Gastrocnemius medialis (tissue), 4 donors: ENCODE measurements at regions not wholly inside any gene's neighbourhood (a gene's known extent, or its start where the extent isn't known, plus 50 kb on each side); places are given as distances from the start of the nearest gene placed in this dataset.

ENCODE experiments used
- ATAC-seq, 2 donors: fragments of 150-250 bp; one replicate each; pipeline ENCODE4 v1.9.1; 2016
- DNase-seq, 2 donors: peaks; one replicate each; pipeline ENCODE4 v3.0.0-alpha.2; 2019
- H3K27ac ChIP-seq, 4 donors: fragments of 200-600 bp; sonication (generic); 1 replicate in 1 of 4; 2 replicates in 3 of 4; pipeline ENCODE4 v1.5.1; 2016 to 2018; ENCODE audit warnings: mild to moderate bottlenecking in 2 of 4, moderate library complexity in 1 of 4
- H3K27me3 ChIP-seq, 3 donors: fragments of 200-600 bp; sonication (generic) in 2 of 3; 1 replicate in 1 of 3; 2 replicates in 2 of 3; pipeline versions ENCODE4 v1.5.1 to v1.6.0; 2016 to 2019; ENCODE audit warnings: mild to moderate bottlenecking in 1 of 3, moderate library complexity in 1 of 3
- H3K36me3 ChIP-seq, 2 donors: fragments of 200-600 bp; sonication (generic) in 1 of 2; one replicate each; pipeline ENCODE4 v1.5.1; 2017 to 2018
- H3K4me1 ChIP-seq, 2 donors: fragments of 200-600 bp; sonication (generic) in 1 of 2; one replicate each; pipeline ENCODE4 v1.5.1; 2016 to 2017; ENCODE audit warnings: mild to moderate bottlenecking in 2 of 2
- H3K4me3 ChIP-seq, 4 donors: fragments of 200-600 bp; sonication (generic) in 3 of 4; 1 replicate in 1 of 4; 2 replicates in 3 of 4; pipeline ENCODE4 v1.5.1; 2016 to 2019; ENCODE audit warnings: mild to moderate bottlenecking in 2 of 4
- H3K9me3 ChIP-seq, 3 donors: fragments of 200-600 bp; sonication (generic) in 2 of 3; 1 replicate in 1 of 3; 2 replicates in 2 of 3; pipeline ENCODE4 v1.5.1; 2016 to 2019
- CTCF ChIP-seq, 5 experiments: fragments of 450-650 bp in 3 of 5; fragments of 200-600 bp in 2 of 5; sonication (generic) in 2 of 5; IDR thresholded peaks in 4 of 5; conservative IDR thresholded peaks in 1 of 5; 1 replicate in 4 of 5; 2 replicates in 1 of 5; pipeline ENCODE4 v1.5.1; 2016 to 2019; ENCODE audit warnings: antibody characterized with exemption in 5 of 5, mild to moderate bottlenecking in 3 of 5, moderate library complexity in 3 of 5
- POLR2A ChIP-seq, 2 donors: fragments of 450-650 bp; IDR thresholded peaks; one replicate each; pipeline ENCODE4 v1.6.1; 2017; ENCODE audit warnings: antibody characterized with exemption in 2 of 2, mild to moderate bottlenecking in 2 of 2, moderate library complexity in 2 of 2
- in situ Hi-C, 4 donors: fragments of 200-750 bp; cut with MboI; loops; one replicate each; pipeline versions ENCODE4 v1.15.0 to v1.8.0; 2017; ENCODE audit warnings: low sequenced_read_pairs in 4 of 4
- intact Hi-C: fragments of 100-400 bp; cut with DNase I; formaldehyde crosslinking; loops from one replicate; pipeline ENCODE4 v1.15.1; 2023; ENCODE audit warnings: low total_unique reads

GRCh38 chrX:42398967-42399631 lies 378.9 kb downstream of the PPP1R2C start:
- in situ Hi-C loops: no loop called here
- no peaks in the 10 kb centered on the region for H3K4me1 ChIP-seq
- TF ChIP-seq CTCF (IDR thresholded peaks at IDR 0.05 in 4 of 5, conservative IDR thresholded peaks at IDR 0.05 in 1 of 5) (no peak), POLR2A (IDR thresholded peaks at IDR 0.05) (no peak)
- H3K36me3 ChIP-seq: no peaks in the 10 kb centered on the region
- no peak overlapping the region for H3K27ac ChIP-seq
- DNase-seq (no peak), ATAC-seq (no peak)
- no peak overlapping the region for H3K4me3 ChIP-seq
- intact Hi-C loops: no loop called here
- no peaks in the 10 kb centered on the region for H3K9me3 ChIP-seq
- H3K27me3 ChIP-seq: peaks cover 0 to 5% (median 0%) of the 10 kb centered on the region in 3 donors

- in situ Hi-C loops (no loop called here), intact Hi-C loops (no loop called here)
- H3K4me3 ChIP-seq: no peak overlapping the region
- no peaks in the 10 kb centered on the region for H3K9me3 ChIP-seq
- TF ChIP-seq POLR2A (IDR thresholded peaks at IDR 0.05) (no peak), CTCF (IDR thresholded peaks at IDR 0.05 in 4 of 5, conservative IDR thresholded peaks at IDR 0.05 in 1 of 5) (no peak)
- H3K36me3 ChIP-seq: no peaks in the 10 kb centered on the region
- DNase-seq (no peak), ATAC-seq (no peak)
- H3K27me3 ChIP-seq: no peaks in the 10 kb centered on the region
- H3K27ac ChIP-seq: no peak overlapping the region
- H3K4me1 ChIP-seq: no peaks in the 10 kb centered on the region
Measured at GRCh38 chrX:42396136-42396535, 381.8 kb downstream of the PPP1R2C start.

GRCh38 chrX:42392846-42393245 lies 385.1 kb downstream of the PPP1R2C start:
- H3K4me1 ChIP-seq: no peaks in the 10 kb centered on the region
- intact Hi-C loops (no loop called here), in situ Hi-C loops (no loop called here)
- no peaks in the 10 kb centered on the region for H3K36me3 ChIP-seq
- no peak overlapping the region for H3K4me3 ChIP-seq
- no peak overlapping the region for H3K27ac ChIP-seq
- DNase-seq (no peak), ATAC-seq (no peak)
- H3K27me3 ChIP-seq: no peaks in the 10 kb centered on the region
- H3K9me3 ChIP-seq: no peaks in the 10 kb centered on the region
- TF ChIP-seq CTCF (IDR thresholded peaks at IDR 0.05 in 4 of 5, conservative IDR thresholded peaks at IDR 0.05 in 1 of 5) (no peak), POLR2A (IDR thresholded peaks at IDR 0.05) (no peak)

GRCh38 chrX:42386681-42387080 lies 391.3 kb downstream of the PPP1R2C start:
- no peak for TF ChIP-seq POLR2A (IDR thresholded peaks at IDR 0.05)

GRCh38 chrX:42385730-42386129 lies 392.2 kb downstream of the PPP1R2C start:
- ATAC-seq: no peak
- intact Hi-C loops: no loop called here

More at GRCh38 chrX:42386681-42387080, 391.3 kb downstream of the PPP1R2C start:
- Histone ChIP-seq H3K27ac (no peak overlapping the region), H3K9me3 (no peaks in the 10 kb centered on the region), H3K4me3 (no peak overlapping the region), H3K27me3 (peaks cover 0 to 7% (median 4%) of the 10 kb centered on the region in 3 donors), H3K36me3 (no peaks in the 10 kb centered on the region), H3K4me1 (no peaks in the 10 kb centered on the region)
- ATAC-seq (no peak), DNase-seq (no peak)
- intact Hi-C loops (no loop called here), in situ Hi-C loops (no loop called here)

More at GRCh38 chrX:42385730-42386129, 392.2 kb downstream of the PPP1R2C start:
- in situ Hi-C loops: no loop called here
- no peaks in the 10 kb centered on the region for H3K36me3 ChIP-seq
- H3K4me1 ChIP-seq: no peaks in the 10 kb centered on the region
- DNase-seq: no peak
- H3K27ac ChIP-seq: no peak overlapping the region
- H3K27me3 ChIP-seq: peaks cover 0 to 7% (median 4%) of the 10 kb centered on the region in 3 donors
- no peaks in the 10 kb centered on the region for H3K9me3 ChIP-seq
- no peak overlapping the region for H3K4me3 ChIP-seq
- TF ChIP-seq POLR2A (IDR thresholded peaks at IDR 0.05) (no peak), CTCF (IDR thresholded peaks at IDR 0.05 in 4 of 5, conservative IDR thresholded peaks at IDR 0.05 in 1 of 5) (no peak)
